HCT116 (cell line): ENCODE measurements at regions not wholly inside any gene's neighbourhood (a gene's known extent, or its start where the extent isn't known, plus 50 kb on each side); places are given as distances from the start of the nearest gene placed in this dataset.
"Not testable (repeated sequence)": the region's sequence is repeated elsewhere in the genome, so short reads cannot be mapped to it uniquely, and the experiment has no call there.

Experiments
- ATAC-seq: fragments of 200-7000 bp; cut with Tn5 transposase; 2 replicates; pipeline ENCODE4 v1.9.1; 2020; ENCODE audit warnings: mild to moderate bottlenecking, moderate library complexity
- BruUV-seq: library from RNA; stranded (reverse); fragments of 400-500 nt; replicated peaks from 2 replicates; lab custom pipeline; 2021; lab: Mats Ljungman, UMichigan
- CTCF ChIA-PET: fragments of 300-600 bp; sonication (Branson Sonifier 250); formaldehyde crosslinking; loops from one replicate; lab custom pipeline; 2021; ENCODE audit warnings: antibody characterized with exemption; lab: Charles Lee
- POLR2A ChIA-PET: fragments of 300-600, 350-600 bp; sonication (Branson Sonifier 250); formaldehyde crosslinking; loops from one replicate; lab custom pipeline; 2021; ENCODE audit warnings: antibody characterized with exemption; lab: Charles Lee
- RAD21 ChIA-PET, 2 experiments: fragments of 300-600 bp; sonication (Branson Sonifier 250); formaldehyde crosslinking; loops; one replicate each; lab custom pipeline; 2023; ENCODE audit warnings: low total read pairs in 2 of 2; ENCODE audit not compliant: uncharacterized antibody in 2 of 2, unreplicated experiment in 2 of 2, low non-redundant PET in 1 of 2; lab: Charles Lee
- DNase-seq: peaks from one replicate; pipeline ENCODE4 v3.0.0-alpha.2; 2010; ENCODE audit warnings: low read depth, low spot score
- H2AFZ ChIP-seq: fragments of 200-600 bp; shearing (Covaris generic), sonication (generic); 2 replicates; pipeline ENCODE4 v1.6.1; 2017; ENCODE audit warnings: low read depth, mixed run types, mixed read lengths, antibody characterized with exemption, low read length; ENCODE audit not compliant: poor library complexity, severe bottlenecking
- H3K27ac ChIP-seq: 2 replicates; pipeline ENCODE4 v1.5.1; 2012; ENCODE audit warnings: low read depth, low read length
- H3K27me3 ChIP-seq: fragments of 200-600 bp; sonication (generic); 2 replicates; pipeline ENCODE4 v1.6.1; 2016; ENCODE audit warnings: mixed run types, low read length, mixed read lengths; ENCODE audit not compliant: insufficient read depth
- H3K36me3 ChIP-seq, 2 experiments: fragments of 200-500 bp in 1 of 2; fragments of 200-600 bp in 1 of 2; sonication (Bioruptor generic) in 1 of 2; sonication (generic) in 1 of 2; 2 replicates each; pipeline versions ENCODE4 v1.5.1 to v1.6.1; 2014 to 2016; ENCODE audit warnings: low read length in 2 of 2, inconsistent platforms in 1 of 2, mixed read lengths in 1 of 2, mixed run types in 1 of 2; ENCODE audit not compliant: insufficient read depth in 2 of 2, control insufficient read depth in 1 of 2
- H3K4me1 ChIP-seq, 2 experiments: fragments of 200-600 bp in 1 of 2; sonication (generic) in 1 of 2; 2 replicates each; pipeline versions ENCODE4 v1.5.1 to v1.6.1; 2012 to 2017; ENCODE audit warnings: low read length in 2 of 2, inconsistent platforms in 1 of 2, mild to moderate bottlenecking in 1 of 2, mixed read lengths in 1 of 2, mixed run types in 1 of 2, moderate library complexity in 1 of 2; ENCODE audit not compliant: insufficient read depth in 2 of 2, control insufficient read depth in 1 of 2
- H3K4me2 ChIP-seq: fragments of 200-600 bp; sonication (generic); 2 replicates; pipeline ENCODE4 v1.6.1; 2017; ENCODE audit warnings: mixed run types, low read length, mixed read lengths
- H3K4me3 ChIP-seq, 2 experiments: fragments of 200-600 bp in 1 of 2; sonication (generic) in 1 of 2; replicated peaks in 1 of 2; 2 replicates each; pipeline ENCODE4 v1.5.1; 2011 to 2016; ENCODE audit warnings: low read length in 2 of 2, control low read depth in 1 of 2, low read depth in 1 of 2, mild to moderate bottlenecking in 1 of 2, mixed read lengths in 1 of 2, mixed run types in 1 of 2
- H3K79me2 ChIP-seq: fragments of 200-600 bp; sonication (generic); 2 replicates; pipeline ENCODE4 v1.6.1; 2017; ENCODE audit warnings: mild to moderate bottlenecking, mixed run types, low read length, moderate library complexity, mixed read lengths; ENCODE audit not compliant: insufficient read depth
- H3K9ac ChIP-seq: fragments of 200-600 bp; sonication (generic); 2 replicates; pipeline ENCODE4 v1.6.1; 2016; ENCODE audit warnings: low read length, mixed read lengths
- H3K9me2 ChIP-seq: fragments of 200-600 bp; sonication (generic), shearing (Covaris generic); 2 replicates; pipeline ENCODE4 v1.6.1; 2017; ENCODE audit warnings: mixed run types, mild to moderate bottlenecking, moderate library complexity; ENCODE audit not compliant: insufficient read depth
- H3K9me3 ChIP-seq, 2 experiments: fragments of 200-500 bp in 1 of 2; fragments of 200-600 bp in 1 of 2; sonication (Bioruptor generic) in 1 of 2; sonication (generic) in 1 of 2; 2 replicates each; pipeline ENCODE4 v1.6.1; 2014 to 2017; ENCODE audit warnings: low read length in 2 of 2, mixed read lengths in 2 of 2, inconsistent platforms in 1 of 2, low read depth in 1 of 2, mild to moderate bottlenecking in 1 of 2, mixed run types in 1 of 2, moderate library complexity in 1 of 2; ENCODE audit not compliant: control insufficient read depth in 1 of 2, insufficient read depth in 1 of 2
- H4K20me1 ChIP-seq: fragments of 200-600 bp; sonication (generic), shearing (Covaris generic); 2 replicates; pipeline ENCODE4 v1.6.1; 2017; ENCODE audit warnings: mixed run types, mild to moderate bottlenecking, moderate library complexity; ENCODE audit not compliant: insufficient read depth
- CEBPB ChIP-seq: IDR thresholded peaks from 2 replicates; pipeline ENCODE4 v1.6.1; 2012; ENCODE audit warnings: low read depth
- EGR1 ChIP-seq: IDR thresholded peaks from 2 replicates; pipeline ENCODE4 v1.6.1; 2012; ENCODE audit warnings: low read depth
- EZH2 ChIP-seq: fragments of 200-600 bp; sonication (generic); IDR thresholded peaks from 2 replicates; pipeline ENCODE4 v1.6.1; 2017; ENCODE audit warnings: antibody characterized with exemption, mixed run types
- JUND ChIP-seq: IDR thresholded peaks from 2 replicates; pipeline ENCODE4 v1.6.1; 2012
- RAD21 ChIP-seq: IDR thresholded peaks from 2 replicates; pipeline ENCODE4 v1.6.1; 2012; ENCODE audit warnings: low read depth, mild to moderate bottlenecking
- SIN3A ChIP-seq: IDR thresholded peaks from 2 replicates; pipeline ENCODE4 v1.6.1; 2012; ENCODE audit warnings: low read depth
- SRF ChIP-seq: IDR thresholded peaks from 2 replicates; pipeline ENCODE4 v1.6.1; 2012; ENCODE audit warnings: low read depth
- TCF7L2 ChIP-seq: IDR thresholded peaks from 2 replicates; pipeline ENCODE4 v1.7.0; 2011; ENCODE audit warnings: borderline replicate concordance, inconsistent platforms; ENCODE audit not compliant: insufficient read depth, insufficient read length; ENCODE audit errors: extremely low read depth
- YY1 ChIP-seq: IDR thresholded peaks from 2 replicates; pipeline ENCODE4 v1.6.1; 2011; ENCODE audit warnings: low read length, low read depth, moderate library complexity, mild to moderate bottlenecking; ENCODE audit not compliant: insufficient replicate concordance; ENCODE audit errors: extremely low read depth
- intact Hi-C: fragments of 100-400 bp; cut with micrococcal nuclease; formaldehyde crosslinking; loops from 2 replicates; pipeline ENCODE4 v1.10.0; 2022
- TF ChIP-seq, protein P1 (sequence below): IDR thresholded peaks from 2 replicates; pipeline ENCODE4 v1.6.1; 2012

DNA sequence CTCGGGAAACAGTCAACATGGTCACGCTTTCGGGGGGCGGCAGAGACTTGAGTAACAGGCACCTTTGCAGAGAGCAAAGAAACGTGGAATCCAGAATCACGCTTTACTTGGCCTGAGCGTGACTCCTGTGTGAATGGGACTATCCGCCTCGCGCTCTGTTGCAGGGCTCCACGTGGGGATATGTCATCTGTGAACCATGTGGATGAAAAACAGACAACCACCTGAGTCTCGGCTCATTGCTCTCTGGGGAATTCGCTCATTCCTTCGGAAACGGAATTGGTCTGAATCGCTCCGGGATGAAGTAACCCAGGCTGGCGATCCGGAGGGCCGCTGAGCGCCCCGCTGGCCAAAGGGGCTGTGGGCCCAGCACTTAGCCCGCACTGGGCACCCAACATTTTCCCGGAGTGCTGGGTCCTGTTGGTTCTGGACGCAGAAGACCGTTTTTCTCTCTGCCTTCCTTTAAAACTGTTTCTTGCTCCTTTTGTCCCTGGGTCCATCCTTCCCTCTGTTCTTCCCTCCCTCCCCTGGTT lies 1848.2 kb upstream of the DEFB115 start:
- H4K20me1 ChIP-seq, H3K9me2 ChIP-seq, H3K27ac ChIP-seq, H3K27me3 ChIP-seq, H3K36me3 ChIP-seq, RAD21 ChIA-PET, intact Hi-C loops, H3K9me3 ChIP-seq, H3K4me2 ChIP-seq, H2AFZ ChIP-seq, CTCF ChIA-PET, H3K79me2 ChIP-seq, ATAC-seq, BruUV-seq, POLR2A ChIA-PET, H3K9ac ChIP-seq, H3K4me3 ChIP-seq, H3K4me1 ChIP-seq, DNase-seq: not testable (repeated sequence)

DNA sequence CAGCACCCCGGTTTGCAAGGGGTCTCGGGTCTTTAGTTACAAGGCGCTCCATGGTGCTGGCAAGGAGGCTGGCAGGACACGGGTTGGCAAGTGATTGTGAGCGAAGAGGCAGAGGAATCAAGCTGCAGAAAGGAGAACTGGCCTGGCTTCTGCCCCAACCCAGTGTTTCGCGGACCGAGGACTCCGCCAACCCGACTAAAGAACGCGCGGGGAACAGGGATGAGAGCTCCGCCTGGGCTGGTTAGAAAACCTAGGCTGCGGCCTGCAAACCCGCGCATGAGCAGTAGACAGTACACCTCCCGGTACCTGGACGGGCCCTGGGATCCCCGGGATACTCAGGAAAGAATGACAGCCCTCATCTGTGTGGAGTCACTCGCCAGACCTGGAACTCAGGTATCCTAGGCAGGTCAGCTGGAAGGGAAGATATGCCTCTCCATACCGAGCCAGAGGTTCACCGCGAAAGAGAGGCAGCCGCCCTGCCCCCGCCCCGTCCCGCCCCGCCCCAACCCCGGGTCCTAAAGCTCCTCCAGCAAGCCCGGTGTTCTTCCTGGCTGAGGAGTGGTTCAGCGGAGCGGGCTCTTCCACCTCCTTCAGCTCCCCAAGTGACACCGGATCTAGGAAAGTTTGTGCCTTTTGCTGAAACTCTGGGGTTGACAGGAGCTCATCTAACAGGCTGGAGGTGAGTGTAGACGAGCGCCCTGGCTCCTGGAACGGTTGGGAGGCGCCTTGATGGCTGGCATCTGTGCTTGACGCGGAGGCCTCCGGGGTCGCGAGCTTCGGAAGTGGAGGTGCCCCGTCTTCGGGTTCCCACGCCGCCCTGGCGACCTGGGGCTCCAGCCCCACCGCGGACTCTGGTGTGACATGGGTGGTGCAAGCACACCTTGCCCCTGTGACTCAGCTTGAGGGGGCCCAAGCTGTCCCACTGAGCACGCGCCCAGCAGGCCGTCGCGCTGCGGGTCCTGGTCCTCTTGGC lies 1847.3 kb upstream of the DEFB115 start:
- no peak overlapping the region for H3K9ac ChIP-seq
- H2AFZ ChIP-seq, result no peak overlapping the region
- POLR2A ChIA-PET, result no interaction called here
- no peaks in the 10 kb centered on the region for H3K36me3 ChIP-seq
- H3K79me2 ChIP-seq, result no peaks in the 10 kb centered on the region
- RAD21 ChIA-PET, result no interaction called here
- no peak overlapping the region for H3K27ac ChIP-seq
- no peak overlapping the region for H3K4me2 ChIP-seq
- no peak for ATAC-seq
- no peaks in the 10 kb centered on the region for H3K9me3 ChIP-seq
- CTCF ChIA-PET, result no interaction called here
- DNase-seq, result no peak
- H3K4me1 ChIP-seq, result no peaks in the 10 kb centered on the region
- H3K27me3 ChIP-seq, result no peaks in the 10 kb centered on the region
- TF ChIP-seq, protein P1, sequence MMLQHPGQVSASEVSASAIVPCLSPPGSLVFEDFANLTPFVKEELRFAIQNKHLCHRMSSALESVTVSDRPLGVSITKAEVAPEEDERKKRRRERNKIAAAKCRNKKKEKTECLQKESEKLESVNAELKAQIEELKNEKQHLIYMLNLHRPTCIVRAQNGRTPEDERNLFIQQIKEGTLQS, result no peak
- TF ChIP-seq YY1, result no peak
- no peak for TF ChIP-seq EGR1
- TF ChIP-seq TCF7L2, result no peak
- no peak for TF ChIP-seq SIN3A
- no peak for TF ChIP-seq CEBPB
- TF ChIP-seq SRF, result no peak
- no peak for TF ChIP-seq RAD21
- no peak for TF ChIP-seq EZH2
- no peak for TF ChIP-seq JUND
- TF ChIP-seq, all 23 proteins: peak for 0
- no TSS peak for BruUV-seq
- Histone ChIP-seq H3K4me3 (no peak overlapping the region), H3K9me2 (no peaks in the 10 kb centered on the region), H4K20me1 (no peaks in the 10 kb centered on the region)
- intact Hi-C loops, result no loop called here
